ENCODE measurements at regions not wholly inside any gene's neighbourhood (a gene's known extent, or its start where the extent isn't known, plus 50 kb on each side); places are given as distances from the start of the nearest gene placed in this dataset.

GRCh38 chr13:108558489-108558888, 70.9 kb upstream of the MYO16 start:
- TF ChIP-seq POLR2A (IDR thresholded peaks at IDR 0.05; ENCODE audit: low read depth, low read length) (no peak), GATA2 (IDR thresholded peaks at IDR 0.05; ENCODE audit: insufficient read depth, insufficient read length, low read depth, low read length) (no peak), POLR2AphosphoS5 (IDR thresholded peaks at IDR 0.05; ENCODE audit: insufficient read depth, low read depth, low read length) (no peak), EZH2 (IDR thresholded peaks at IDR 0.05; ENCODE audit: borderline replicate concordance, low read depth, low read length, severe bottlenecking) (no peak), CTCF (IDR thresholded peaks at IDR 0.05; ENCODE audit: extremely low read depth in 1 of 2, insufficient read depth in 1 of 2, low read depth in 1 of 2, low read length in 2 of 2) (no peak)
- TF ChIP-seq, protein P1, sequence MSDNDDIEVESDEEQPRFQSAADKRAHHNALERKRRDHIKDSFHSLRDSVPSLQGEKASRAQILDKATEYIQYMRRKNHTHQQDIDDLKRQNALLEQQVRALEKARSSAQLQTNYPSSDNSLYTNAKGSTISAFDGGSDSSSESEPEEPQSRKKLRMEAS (IDR thresholded peaks at IDR 0.05; ENCODE audit: insufficient read depth, insufficient read length) = no peak
